Liver (tissue), 3 donors: ENCODE measurements at regions not wholly inside any gene's neighbourhood (a gene's known extent, or its start where the extent isn't known, plus 50 kb on each side); places are given as distances from the start of the nearest gene placed in this dataset.
"Not testable (repeated sequence)": the region's sequence is repeated elsewhere in the genome, so short reads cannot be mapped to it uniquely, and the experiment has no call there.

ENCODE experiments used
- FOXA1 ChIP-seq: IDR thresholded peaks from 2 replicates; pipeline ENCODE4 v1.6.1; 2016; ENCODE audit warnings: antibody characterized with exemption
- HNF4A ChIP-seq, 2 donors: conservative IDR thresholded peaks; 2 replicates each; pipeline ENCODE4 v1.6.1; 2016; ENCODE audit warnings: antibody characterized with exemption in 2 of 2, mild to moderate bottlenecking in 2 of 2
- JUND ChIP-seq, 2 donors: IDR thresholded peaks; 2 replicates each; pipeline ENCODE4 v1.6.1; 2016; ENCODE audit warnings: antibody characterized with exemption in 2 of 2
- RAD21 ChIP-seq, 2 donors: IDR thresholded peaks; 2 replicates each; pipeline ENCODE4 v1.6.1; 2016; ENCODE audit warnings: antibody characterized with exemption in 2 of 2, mild to moderate bottlenecking in 2 of 2
- RXRA ChIP-seq, 2 donors: IDR thresholded peaks; 2 replicates each; pipeline ENCODE4 v1.6.1; 2017 to 2018; ENCODE audit warnings: antibody characterized with exemption in 2 of 2, mild to moderate bottlenecking in 1 of 2
- SP1 ChIP-seq: IDR thresholded peaks from 2 replicates; pipeline ENCODE4 v1.6.1; 2018; ENCODE audit warnings: antibody characterized with exemption, mild to moderate bottlenecking
- TAF1 ChIP-seq: conservative IDR thresholded peaks from 2 replicates; pipeline ENCODE4 v1.6.1; 2016; ENCODE audit warnings: antibody characterized with exemption, mild to moderate bottlenecking
- TF ChIP-seq, protein P1 (sequence below): fragments of 150-350 bp; IDR thresholded peaks from 2 replicates; pipeline ENCODE4 v1.5.1; 2017; ENCODE audit warnings: improper control_type of control experiment, low read depth, low read length; ENCODE audit not compliant: missing input control
- TF ChIP-seq, protein P2 (sequence below): IDR thresholded peaks from 2 replicates; pipeline ENCODE4 v1.6.1; 2016; ENCODE audit warnings: antibody characterized with exemption
- TF ChIP-seq, protein P3 (sequence below): IDR thresholded peaks from 2 replicates; pipeline ENCODE4 v1.6.1; 2016; ENCODE audit warnings: antibody characterized with exemption
- TF ChIP-seq, protein P4 (sequence below): IDR thresholded peaks from 2 replicates; pipeline ENCODE4 v1.6.1; 2016; ENCODE audit warnings: antibody characterized with exemption
- donor health status: healthy.
- donor health status: healthy.

GRCh38 chr9:7552706-7553105 lies 246.9 kb downstream of the DMAC1 start:
- TF ChIP-seq TAF1; RAD21 (IDR thresholded peaks at IDR 0.05); FOXA1; HNF4A (conservative IDR thresholded peaks at IDR 0.05); RXRA (IDR thresholded peaks at IDR 0.05); SP1; JUND (IDR thresholded peaks at IDR 0.05): not testable (repeated sequence)
- TF ChIP-seq, protein P1, sequence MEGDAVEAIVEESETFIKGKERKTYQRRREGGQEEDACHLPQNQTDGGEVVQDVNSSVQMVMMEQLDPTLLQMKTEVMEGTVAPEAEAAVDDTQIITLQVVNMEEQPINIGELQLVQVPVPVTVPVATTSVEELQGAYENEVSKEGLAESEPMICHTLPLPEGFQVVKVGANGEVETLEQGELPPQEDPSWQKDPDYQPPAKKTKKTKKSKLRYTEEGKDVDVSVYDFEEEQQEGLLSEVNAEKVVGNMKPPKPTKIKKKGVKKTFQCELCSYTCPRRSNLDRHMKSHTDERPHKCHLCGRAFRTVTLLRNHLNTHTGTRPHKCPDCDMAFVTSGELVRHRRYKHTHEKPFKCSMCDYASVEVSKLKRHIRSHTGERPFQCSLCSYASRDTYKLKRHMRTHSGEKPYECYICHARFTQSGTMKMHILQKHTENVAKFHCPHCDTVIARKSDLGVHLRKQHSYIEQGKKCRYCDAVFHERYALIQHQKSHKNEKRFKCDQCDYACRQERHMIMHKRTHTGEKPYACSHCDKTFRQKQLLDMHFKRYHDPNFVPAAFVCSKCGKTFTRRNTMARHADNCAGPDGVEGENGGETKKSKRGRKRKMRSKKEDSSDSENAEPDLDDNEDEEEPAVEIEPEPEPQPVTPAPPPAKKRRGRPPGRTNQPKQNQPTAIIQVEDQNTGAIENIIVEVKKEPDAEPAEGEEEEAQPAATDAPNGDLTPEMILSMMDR, result not testable (repeated sequence)
- TF ChIP-seq, protein P2, sequence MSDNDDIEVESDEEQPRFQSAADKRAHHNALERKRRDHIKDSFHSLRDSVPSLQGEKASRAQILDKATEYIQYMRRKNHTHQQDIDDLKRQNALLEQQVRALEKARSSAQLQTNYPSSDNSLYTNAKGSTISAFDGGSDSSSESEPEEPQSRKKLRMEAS, result not testable (repeated sequence)
- TF ChIP-seq, protein P3, sequence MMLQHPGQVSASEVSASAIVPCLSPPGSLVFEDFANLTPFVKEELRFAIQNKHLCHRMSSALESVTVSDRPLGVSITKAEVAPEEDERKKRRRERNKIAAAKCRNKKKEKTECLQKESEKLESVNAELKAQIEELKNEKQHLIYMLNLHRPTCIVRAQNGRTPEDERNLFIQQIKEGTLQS, result not testable (repeated sequence)
- TF ChIP-seq, protein P4, sequence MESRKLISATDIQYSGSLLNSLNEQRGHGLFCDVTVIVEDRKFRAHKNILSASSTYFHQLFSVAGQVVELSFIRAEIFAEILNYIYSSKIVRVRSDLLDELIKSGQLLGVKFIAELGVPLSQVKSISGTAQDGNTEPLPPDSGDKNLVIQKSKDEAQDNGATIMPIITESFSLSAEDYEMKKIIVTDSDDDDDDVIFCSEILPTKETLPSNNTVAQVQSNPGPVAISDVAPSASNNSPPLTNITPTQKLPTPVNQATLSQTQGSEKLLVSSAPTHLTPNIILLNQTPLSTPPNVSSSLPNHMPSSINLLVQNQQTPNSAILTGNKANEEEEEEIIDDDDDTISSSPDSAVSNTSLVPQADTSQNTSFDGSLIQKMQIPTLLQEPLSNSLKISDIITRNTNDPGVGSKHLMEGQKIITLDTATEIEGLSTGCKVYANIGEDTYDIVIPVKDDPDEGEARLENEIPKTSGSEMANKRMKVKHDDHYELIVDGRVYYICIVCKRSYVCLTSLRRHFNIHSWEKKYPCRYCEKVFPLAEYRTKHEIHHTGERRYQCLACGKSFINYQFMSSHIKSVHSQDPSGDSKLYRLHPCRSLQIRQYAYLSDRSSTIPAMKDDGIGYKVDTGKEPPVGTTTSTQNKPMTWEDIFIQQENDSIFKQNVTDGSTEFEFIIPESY, result not testable (repeated sequence)
